ENCODE measurements at regions not wholly inside any gene's neighbourhood (a gene's known extent, or its start where the extent isn't known, plus 50 kb on each side); places are given as distances from the start of the nearest gene placed in this dataset.

DNA sequence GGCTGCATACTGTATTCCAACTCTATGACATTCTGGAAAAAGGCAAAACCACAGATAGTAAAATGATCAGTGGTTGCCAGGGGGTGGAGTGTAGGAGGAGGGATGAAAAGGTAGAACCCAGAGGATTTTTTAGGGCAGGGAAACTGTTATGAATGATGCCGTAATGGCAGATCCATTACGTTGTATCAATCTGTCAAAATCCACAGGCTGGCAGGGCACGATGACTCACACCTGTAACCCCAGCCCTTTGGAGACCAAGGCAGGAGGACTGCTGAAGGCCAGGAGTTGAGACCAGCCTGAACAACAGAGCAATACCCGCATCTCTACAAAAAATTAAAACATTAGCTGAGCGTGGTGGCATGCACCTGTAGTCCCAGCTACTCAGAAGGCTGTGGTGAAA is 91.8 kb downstream of the RMI2 start:
- no peak overlapping the region for H3K4me3 ChIP-seq (ENCODE audit: low read depth in 1 of 3, low read length in 3 of 3)
- no peak for TF ChIP-seq HNF4G (IDR thresholded peaks at IDR 0.05)
- TF ChIP-seq NR2F2 (IDR thresholded peaks at IDR 0.05) = no peak
- TF ChIP-seq SP1 (IDR thresholded peaks at IDR 0.05) = no peak
- no peak for TF ChIP-seq HNF4A (conservative IDR thresholded peaks at IDR 0.05)
- TF ChIP-seq FOXA1 (IDR thresholded peaks at IDR 0.05) = no peak
- no peak for TF ChIP-seq FOXA2 (IDR thresholded peaks at IDR 0.05)
- TF ChIP-seq, protein P1, sequence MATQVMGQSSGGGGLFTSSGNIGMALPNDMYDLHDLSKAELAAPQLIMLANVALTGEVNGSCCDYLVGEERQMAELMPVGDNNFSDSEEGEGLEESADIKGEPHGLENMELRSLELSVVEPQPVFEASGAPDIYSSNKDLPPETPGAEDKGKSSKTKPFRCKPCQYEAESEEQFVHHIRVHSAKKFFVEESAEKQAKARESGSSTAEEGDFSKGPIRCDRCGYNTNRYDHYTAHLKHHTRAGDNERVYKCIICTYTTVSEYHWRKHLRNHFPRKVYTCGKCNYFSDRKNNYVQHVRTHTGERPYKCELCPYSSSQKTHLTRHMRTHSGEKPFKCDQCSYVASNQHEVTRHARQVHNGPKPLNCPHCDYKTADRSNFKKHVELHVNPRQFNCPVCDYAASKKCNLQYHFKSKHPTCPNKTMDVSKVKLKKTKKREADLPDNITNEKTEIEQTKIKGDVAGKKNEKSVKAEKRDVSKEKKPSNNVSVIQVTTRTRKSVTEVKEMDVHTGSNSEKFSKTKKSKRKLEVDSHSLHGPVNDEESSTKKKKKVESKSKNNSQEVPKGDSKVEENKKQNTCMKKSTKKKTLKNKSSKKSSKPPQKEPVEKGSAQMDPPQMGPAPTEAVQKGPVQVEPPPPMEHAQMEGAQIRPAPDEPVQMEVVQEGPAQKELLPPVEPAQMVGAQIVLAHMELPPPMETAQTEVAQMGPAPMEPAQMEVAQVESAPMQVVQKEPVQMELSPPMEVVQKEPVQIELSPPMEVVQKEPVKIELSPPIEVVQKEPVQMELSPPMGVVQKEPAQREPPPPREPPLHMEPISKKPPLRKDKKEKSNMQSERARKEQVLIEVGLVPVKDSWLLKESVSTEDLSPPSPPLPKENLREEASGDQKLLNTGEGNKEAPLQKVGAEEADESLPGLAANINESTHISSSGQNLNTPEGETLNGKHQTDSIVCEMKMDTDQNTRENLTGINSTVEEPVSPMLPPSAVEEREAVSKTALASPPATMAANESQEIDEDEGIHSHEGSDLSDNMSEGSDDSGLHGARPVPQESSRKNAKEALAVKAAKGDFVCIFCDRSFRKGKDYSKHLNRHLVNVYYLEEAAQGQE (IDR thresholded peaks at IDR 0.05) = no peak
- TF ChIP-seq, protein P2, sequence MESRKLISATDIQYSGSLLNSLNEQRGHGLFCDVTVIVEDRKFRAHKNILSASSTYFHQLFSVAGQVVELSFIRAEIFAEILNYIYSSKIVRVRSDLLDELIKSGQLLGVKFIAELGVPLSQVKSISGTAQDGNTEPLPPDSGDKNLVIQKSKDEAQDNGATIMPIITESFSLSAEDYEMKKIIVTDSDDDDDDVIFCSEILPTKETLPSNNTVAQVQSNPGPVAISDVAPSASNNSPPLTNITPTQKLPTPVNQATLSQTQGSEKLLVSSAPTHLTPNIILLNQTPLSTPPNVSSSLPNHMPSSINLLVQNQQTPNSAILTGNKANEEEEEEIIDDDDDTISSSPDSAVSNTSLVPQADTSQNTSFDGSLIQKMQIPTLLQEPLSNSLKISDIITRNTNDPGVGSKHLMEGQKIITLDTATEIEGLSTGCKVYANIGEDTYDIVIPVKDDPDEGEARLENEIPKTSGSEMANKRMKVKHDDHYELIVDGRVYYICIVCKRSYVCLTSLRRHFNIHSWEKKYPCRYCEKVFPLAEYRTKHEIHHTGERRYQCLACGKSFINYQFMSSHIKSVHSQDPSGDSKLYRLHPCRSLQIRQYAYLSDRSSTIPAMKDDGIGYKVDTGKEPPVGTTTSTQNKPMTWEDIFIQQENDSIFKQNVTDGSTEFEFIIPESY (IDR thresholded peaks at IDR 0.05) = no peak
- TF ChIP-seq, protein P3, sequence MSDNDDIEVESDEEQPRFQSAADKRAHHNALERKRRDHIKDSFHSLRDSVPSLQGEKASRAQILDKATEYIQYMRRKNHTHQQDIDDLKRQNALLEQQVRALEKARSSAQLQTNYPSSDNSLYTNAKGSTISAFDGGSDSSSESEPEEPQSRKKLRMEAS (IDR thresholded peaks at IDR 0.05) = no peak
- TF ChIP-seq, protein P4, sequence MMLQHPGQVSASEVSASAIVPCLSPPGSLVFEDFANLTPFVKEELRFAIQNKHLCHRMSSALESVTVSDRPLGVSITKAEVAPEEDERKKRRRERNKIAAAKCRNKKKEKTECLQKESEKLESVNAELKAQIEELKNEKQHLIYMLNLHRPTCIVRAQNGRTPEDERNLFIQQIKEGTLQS (IDR thresholded peaks at IDR 0.05) = no peak
- TF ChIP-seq EGR1 (IDR thresholded peaks at IDR 0.05; ENCODE audit: low read depth in 2 of 2) = no peak
- TF ChIP-seq GABPA (IDR thresholded peaks at IDR 0.05 in 1 of 2, conservative IDR thresholded peaks at IDR 0.05 in 1 of 2) = no peak
- no peak for TF ChIP-seq JUND (IDR thresholded peaks at IDR 0.05)
- no peak for TF ChIP-seq TAF1 (conservative IDR thresholded peaks at IDR 0.05)

DNA sequence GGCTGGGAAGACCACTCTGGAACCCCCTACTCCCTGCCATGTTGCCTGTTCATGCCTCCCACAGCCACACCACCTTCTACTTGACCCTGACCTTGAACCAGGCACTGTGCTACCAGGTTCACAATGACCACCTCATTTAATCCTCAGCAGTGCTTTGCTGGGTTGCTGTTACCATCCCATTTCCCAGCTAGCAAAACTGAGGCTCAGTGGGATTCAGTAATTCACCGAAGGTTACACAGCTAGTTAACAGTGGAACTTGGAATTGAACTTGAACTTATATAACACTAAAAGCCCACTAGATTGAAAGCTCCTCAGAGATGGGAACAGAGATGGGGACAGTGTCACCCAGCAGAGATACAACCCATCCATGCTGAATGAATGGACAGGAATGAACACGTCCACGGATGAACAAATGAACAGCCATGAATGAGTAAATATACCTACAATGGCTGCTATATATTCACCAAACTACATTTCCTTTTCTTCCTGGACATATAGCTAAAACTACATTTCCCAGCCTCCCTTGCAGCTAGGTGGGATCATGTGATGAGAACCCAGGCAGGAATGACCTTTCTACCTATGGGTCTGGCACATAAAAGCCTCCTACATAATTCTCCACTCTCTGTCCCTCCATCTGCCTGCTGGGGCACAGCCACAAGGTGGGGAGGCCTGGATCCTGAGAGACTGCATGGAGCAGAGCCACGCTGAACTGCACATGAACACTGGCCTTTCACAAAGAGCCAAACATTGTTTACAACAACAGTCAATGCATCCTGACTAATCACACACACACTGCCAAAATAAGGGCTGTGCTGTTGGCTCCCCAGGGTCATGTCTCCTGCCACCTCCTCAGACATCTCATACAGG is 94.8 kb downstream of the RMI2 start:
- H3K36me3 ChIP-seq (ENCODE audit: control insufficient read depth in 4 of 4, insufficient read depth in 3 of 4, low read depth in 1 of 4, low read length in 3 of 4) = no peaks in the 10 kb centered on the region
- H3K4me3 ChIP-seq (ENCODE audit: low read depth in 1 of 3, low read length in 3 of 3) = peak overlapping the region in 1 of 3 donors; percentile 12
- no peak for DNase-seq (ENCODE audit: low spot score)
- no peak overlapping the region for H3K9ac ChIP-seq (ENCODE audit: low read depth in 1 of 2, low read length in 2 of 2)
- 91% methylated on average over 4 of the region's 4 CpGs for WGBS
- H3K27ac ChIP-seq (ENCODE audit: low read depth in 1 of 2, low read length in 2 of 2) = no peak overlapping the region
- peaks cover 0 to 8% (median 2%) of the 10 kb centered on the region in 4 donors for H3K9me3 ChIP-seq (ENCODE audit: control insufficient read depth in 4 of 4, low read length in 3 of 4)
- no peaks in the 10 kb centered on the region for H3K4me1 ChIP-seq (ENCODE audit: control insufficient read depth in 4 of 4, insufficient read depth in 4 of 4, low read length in 3 of 4)
- no peaks in the 10 kb centered on the region for H3K27me3 ChIP-seq (ENCODE audit: control insufficient read depth in 4 of 4, insufficient read depth in 4 of 4, low read length in 3 of 4)
- TF ChIP-seq, protein P5, sequence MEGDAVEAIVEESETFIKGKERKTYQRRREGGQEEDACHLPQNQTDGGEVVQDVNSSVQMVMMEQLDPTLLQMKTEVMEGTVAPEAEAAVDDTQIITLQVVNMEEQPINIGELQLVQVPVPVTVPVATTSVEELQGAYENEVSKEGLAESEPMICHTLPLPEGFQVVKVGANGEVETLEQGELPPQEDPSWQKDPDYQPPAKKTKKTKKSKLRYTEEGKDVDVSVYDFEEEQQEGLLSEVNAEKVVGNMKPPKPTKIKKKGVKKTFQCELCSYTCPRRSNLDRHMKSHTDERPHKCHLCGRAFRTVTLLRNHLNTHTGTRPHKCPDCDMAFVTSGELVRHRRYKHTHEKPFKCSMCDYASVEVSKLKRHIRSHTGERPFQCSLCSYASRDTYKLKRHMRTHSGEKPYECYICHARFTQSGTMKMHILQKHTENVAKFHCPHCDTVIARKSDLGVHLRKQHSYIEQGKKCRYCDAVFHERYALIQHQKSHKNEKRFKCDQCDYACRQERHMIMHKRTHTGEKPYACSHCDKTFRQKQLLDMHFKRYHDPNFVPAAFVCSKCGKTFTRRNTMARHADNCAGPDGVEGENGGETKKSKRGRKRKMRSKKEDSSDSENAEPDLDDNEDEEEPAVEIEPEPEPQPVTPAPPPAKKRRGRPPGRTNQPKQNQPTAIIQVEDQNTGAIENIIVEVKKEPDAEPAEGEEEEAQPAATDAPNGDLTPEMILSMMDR (IDR thresholded peaks at IDR 0.05; ENCODE audit: low read depth, low read length, missing input control) = no peak
- TF ChIP-seq JUND (IDR thresholded peaks at IDR 0.05) (no peak), SP1 (IDR thresholded peaks at IDR 0.05) (no peak), RXRA (IDR thresholded peaks at IDR 0.05) (no peak), NR2F2 (IDR thresholded peaks at IDR 0.05) (no peak), TAF1 (conservative IDR thresholded peaks at IDR 0.05) (no peak), YY1 (IDR thresholded peaks at IDR 0.05) (no peak), HNF4G (IDR thresholded peaks at IDR 0.05) (no peak)
- TF ChIP-seq, protein P1 (IDR thresholded peaks at IDR 0.05) = no peak
- TF ChIP-seq, protein P3 (IDR thresholded peaks at IDR 0.05) = no peak

More for the DNA sequence above, 91.8 kb downstream of the RMI2 start:
- no peak overlapping the region for H3K9ac ChIP-seq (ENCODE audit: low read depth in 1 of 2, low read length in 2 of 2)
- H3K9me3 ChIP-seq (ENCODE audit: control insufficient read depth in 4 of 4, low read length in 3 of 4) = peaks cover 0 to 8% (median 5%) of the 10 kb centered on the region in 4 donors
- no peak for DNase-seq (ENCODE audit: low spot score)
- no peaks in the 10 kb centered on the region for H3K4me1 ChIP-seq (ENCODE audit: control insufficient read depth in 4 of 4, insufficient read depth in 4 of 4, low read length in 3 of 4)
- 87% methylated on average over 5 of the region's 5 CpGs for WGBS
- no peak overlapping the region for H3K27ac ChIP-seq (ENCODE audit: low read depth in 1 of 2, low read length in 2 of 2)
- no peaks in the 10 kb centered on the region for H3K36me3 ChIP-seq (ENCODE audit: control insufficient read depth in 4 of 4, insufficient read depth in 3 of 4, low read depth in 1 of 4, low read length in 3 of 4)
- H3K27me3 ChIP-seq (ENCODE audit: control insufficient read depth in 4 of 4, insufficient read depth in 4 of 4, low read length in 3 of 4) = no peaks in the 10 kb centered on the region

Data from liver (tissue), 8 donors.